HG02943 (cell line): ENCODE measurements at regions not wholly inside any gene's neighbourhood (a gene's known extent, or its start where the extent isn't known, plus 50 kb on each side); places are given as distances from the start of the nearest gene placed in this dataset.

Experiments
- ATAC-seq: cut with Tn5 transposase; IDR thresholded peaks from one replicate; pipeline ENCODE4 v1.9.1; 2021; ENCODE audit warnings: mild to moderate bottlenecking, low read depth, moderate library complexity; ENCODE audit not compliant: unreplicated experiment

DNA sequence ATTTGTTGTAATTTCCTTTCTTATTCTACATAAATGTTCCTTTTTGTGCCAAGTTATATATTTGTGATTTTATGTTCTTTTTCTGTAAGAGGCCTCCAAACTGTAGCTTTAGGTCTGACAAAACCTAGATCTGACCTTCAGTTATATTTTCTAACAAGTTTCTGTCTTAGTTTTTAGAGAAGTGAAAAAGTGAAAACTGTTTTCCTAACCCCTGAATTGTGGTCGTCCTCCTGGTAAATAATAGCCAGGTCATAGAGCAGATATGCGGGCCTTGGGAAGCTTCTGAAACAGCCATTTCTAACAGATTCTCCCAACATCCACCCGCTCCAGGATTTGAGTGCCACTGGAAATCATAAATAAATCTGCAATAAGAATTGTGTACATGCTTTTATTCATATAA is 398.4 kb upstream of the CWC22 start:
- no peak for ATAC-seq

GRCh38 chr2:180394305-180394704 is 387.2 kb upstream of the CWC22 start:
- ATAC-seq: no peak

GRCh38 chr2:180385601-180386201 is 378.6 kb upstream of the CWC22 start:
- ATAC-seq: no peak

- ATAC-seq: no peak
Measured at GRCh38 chr2:180376066-180376465, 369.0 kb upstream of the CWC22 start.

- no peak for ATAC-seq
Measured at GRCh38 chr2:180374502-180375281, 367.6 kb upstream of the CWC22 start.

GRCh38 chr2:180370511-180371205 is 363.6 kb upstream of the CWC22 start:
- ATAC-seq: no peak

DNA sequence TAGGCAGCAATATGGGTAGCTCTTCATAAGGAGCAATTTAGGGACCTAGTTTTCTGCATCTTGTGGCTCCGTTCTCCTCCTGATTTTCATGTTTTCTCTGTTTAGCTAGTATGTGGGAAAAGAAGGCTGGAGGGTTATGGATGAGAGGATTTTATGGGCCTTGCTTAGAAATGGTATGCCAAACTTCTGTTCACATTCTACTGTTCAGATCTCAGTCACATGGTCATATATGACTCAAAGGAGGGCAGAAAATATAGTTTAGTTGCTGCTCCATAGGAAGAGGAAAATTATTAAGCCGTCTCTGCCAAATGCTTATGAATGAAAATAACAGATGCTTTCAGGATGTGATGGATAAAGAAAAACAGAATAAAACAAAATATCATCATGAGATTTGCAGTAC is 361.8 kb upstream of the CWC22 start:
- ATAC-seq: no peak

DNA sequence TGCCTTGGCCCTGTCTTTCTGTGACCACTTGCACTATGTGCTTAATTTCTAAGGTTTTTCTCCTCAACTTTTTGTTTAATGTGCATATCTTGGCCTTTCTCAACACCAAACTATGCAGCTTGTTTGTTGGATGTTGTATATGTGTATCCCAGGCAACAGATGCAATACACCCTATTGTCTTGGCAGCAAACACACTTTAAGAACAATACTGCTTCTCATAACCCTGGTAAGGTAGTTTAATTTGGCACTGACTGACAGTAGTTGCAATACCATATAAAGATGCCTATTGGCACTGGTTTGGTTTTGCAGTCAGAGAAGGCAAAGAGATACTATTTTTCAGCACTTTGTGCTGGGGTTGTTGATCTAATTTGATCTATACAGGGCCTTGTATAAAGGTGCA is 360.7 kb upstream of the CWC22 start:
- ATAC-seq: no peak

- no peak for ATAC-seq
Measured at GRCh38 chr2:180366481-180366880, 359.4 kb upstream of the CWC22 start.

DNA sequence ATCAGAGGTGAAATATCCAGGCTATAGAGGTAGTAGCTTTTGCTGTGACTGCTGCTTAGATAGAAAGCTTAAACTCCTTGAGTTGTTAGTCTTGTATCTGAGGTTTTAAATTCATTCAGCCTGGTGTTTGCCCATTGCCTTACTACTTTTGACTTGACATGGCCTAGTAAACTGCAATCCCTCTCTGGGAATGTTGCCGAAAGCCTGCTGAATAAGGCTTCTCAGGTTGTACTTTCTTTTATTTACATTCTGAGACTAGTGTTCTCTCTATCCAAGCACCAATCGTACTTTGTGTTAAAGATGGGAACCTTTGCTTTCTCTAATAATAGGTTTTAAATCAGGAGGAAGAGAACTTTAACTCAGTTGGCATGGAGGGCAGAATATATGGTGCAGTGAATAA is 357.6 kb upstream of the CWC22 start:
- no peak for ATAC-seq

DNA sequence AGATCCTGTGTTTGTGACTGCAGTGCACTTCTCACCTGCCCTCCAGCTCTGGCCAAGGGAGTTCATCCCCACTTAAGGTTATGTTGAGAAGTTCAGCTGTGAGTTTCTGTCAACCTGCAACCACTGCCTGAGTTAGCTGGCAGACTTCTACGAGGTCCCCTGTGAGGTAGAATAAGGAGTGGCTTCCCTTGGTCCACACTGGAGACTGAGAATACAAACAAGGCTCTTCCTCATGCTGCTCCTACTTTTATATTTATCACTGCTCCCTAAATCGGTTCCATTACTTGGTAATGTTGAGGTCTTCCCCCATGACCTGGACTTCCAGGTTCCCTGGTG is 353.2 kb upstream of the CWC22 start:
- ATAC-seq: peak; percentile 42

DNA sequence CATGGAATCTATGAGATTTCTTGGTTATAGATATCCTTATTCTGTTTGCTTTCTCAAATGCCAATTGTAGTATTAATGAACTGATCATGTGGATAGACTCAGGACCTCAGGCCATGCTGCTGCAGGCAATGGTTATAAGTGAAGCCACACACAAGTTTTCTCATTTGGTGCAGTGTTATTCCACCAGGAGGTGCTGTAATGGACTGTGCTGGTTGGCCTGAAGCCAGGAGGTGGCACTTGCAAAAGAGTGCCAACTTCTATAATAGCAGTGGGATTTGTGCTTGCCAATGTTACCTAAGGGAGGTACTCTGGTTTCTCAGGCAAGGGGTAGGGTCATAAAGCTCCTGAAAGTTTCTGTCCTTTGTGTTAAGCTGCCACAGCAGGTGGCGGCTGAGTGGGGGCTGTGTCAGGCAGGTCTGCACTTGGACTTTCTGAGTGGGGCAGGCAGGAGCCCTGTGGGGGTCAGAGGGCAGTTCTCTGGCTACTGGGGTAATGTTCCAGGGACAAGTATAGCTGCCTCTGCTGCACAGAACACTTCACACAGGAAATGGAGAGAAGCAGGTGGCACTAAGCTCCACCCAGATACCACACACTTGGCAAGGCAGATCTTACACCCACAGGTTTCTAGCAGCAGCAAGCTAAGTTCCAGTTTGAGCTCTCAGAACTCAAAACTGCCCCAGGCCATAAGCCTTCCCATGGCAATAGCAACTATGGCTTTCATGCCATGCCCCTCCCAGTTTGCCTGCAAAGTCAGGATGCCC is 352.6 kb upstream of the CWC22 start:
- ATAC-seq: peak; percentile 94

DNA sequence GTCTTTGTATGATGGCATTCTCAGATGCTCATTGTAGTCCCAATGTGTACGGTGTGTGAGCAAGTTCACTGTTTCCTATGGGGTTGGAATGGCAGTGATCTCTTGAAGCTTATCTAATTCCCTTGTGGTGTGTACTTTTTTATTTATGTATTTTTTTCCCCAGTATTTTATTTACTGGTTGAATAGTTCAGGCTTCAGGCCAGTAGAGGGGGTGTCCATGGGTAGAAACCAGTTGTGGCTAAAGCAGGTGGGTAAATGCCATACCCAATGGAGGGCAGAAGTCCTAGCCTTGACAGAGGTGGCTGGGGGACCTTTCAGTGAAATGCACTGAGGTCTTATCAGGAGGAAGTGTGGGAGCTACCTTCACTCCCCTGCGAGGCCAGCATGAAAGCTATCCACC is 351.4 kb upstream of the CWC22 start:
- no peak for ATAC-seq

GRCh38 chr2:180356676-180357075 is 349.6 kb upstream of the CWC22 start:
- no peak for ATAC-seq

DNA sequence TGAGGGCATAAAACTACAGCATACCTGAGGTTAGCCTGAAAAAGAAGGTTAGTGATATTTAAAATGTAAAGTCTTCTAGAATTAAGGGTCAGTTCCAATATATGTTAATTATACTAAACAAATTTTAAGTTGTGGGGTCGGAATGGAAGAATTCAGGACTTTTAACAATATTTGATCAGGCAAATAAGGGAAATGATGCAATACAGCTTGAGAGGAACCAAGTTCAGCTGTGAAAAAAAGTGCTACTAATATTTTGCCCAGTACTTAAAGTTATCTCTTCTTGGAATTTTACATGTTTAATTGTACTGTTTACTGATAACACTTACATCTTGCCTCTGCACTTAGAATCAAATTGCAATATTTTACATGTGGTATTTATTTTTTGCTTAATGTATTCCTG is 345.5 kb upstream of the CWC22 start:
- no peak for ATAC-seq

DNA sequence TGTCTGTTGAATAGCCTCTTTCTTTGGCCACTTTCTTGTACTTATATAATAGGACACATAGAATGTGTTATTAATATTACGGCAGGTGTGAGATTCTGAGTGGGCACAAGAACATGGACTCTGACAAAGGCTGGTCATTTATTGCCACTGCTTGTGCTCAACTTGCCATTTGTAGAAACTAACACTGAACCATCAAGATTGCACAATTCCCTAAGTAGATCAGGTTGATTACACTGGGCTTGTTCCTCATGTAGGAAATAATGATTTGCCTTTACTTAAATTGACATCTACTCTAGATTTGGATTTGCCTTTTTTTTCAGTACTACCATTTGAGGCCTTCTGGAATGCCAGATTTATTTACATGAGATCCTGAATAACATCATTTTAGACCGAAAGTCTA is 342.7 kb upstream of the CWC22 start:
- no peak for ATAC-seq

GRCh38 chr2:180343528-180344345 is 336.6 kb upstream of the CWC22 start:
- no peak for ATAC-seq

DNA sequence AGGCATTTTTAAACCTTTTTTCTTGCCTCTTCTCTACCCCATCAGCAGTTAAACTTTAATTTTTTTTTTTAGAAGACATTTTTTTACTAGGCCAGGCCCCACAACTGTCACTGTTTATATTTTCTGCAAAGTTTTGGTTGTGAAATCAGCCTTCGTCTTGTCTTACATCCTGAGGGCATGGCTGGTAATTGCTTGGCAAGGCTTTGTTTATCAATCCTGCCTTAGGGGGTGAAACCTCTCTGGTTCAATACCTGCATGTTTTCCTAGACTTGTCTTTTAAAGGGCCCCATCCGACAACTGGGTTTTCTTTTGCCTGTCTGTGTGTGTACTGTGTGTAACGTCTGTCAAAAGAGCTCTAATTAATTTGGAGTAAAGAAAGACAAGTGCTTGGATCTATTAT is 330.0 kb upstream of the CWC22 start:
- no peak for ATAC-seq

DNA sequence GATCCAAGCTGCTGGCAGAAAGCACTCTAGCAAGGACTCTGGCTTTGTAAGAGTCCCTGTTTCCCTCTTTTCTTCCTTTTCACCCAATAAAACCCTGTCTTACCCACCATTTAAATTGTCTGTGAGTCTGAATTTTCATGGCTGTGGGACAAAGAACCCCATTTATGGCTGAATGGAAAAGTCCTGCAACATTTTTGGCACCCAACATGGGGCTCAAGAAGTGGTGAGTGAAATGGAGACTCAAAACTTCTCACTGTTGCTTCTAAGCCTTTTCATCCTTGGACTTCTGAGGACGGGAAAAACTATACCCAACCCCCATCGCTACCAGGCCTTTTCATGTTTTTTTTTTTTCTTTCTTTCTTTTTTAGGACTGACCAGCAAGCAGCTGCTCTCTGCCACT is 329.5 kb upstream of the CWC22 start:
- ATAC-seq: no peak

- ATAC-seq: peak; percentile 97
Measured at GRCh38 chr2:180334514-180334913, 327.4 kb upstream of the CWC22 start.
